SJCRH30 (cell line): ENCODE measurements at regions not wholly inside any gene's neighbourhood (a gene's known extent, or its start where the extent isn't known, plus 50 kb on each side); places are given as distances from the start of the nearest gene placed in this dataset.
"Not testable (repeated sequence)": the region's sequence is repeated elsewhere in the genome, so short reads cannot be mapped to it uniquely, and the experiment has no call there.

Experiments used
- DNase-seq, 2 experiments: peaks; one replicate each; pipeline ENCODE4 v3.0.0-alpha.2; 2015 to 2020
- H3K27ac ChIP-seq: fragments of 250-450 bp; sonication (Bioruptor Pico); 2 replicates; pipeline ENCODE4 v1.5.1; 2020; ENCODE audit warnings: mild to moderate bottlenecking, moderate library complexity
- H3K27me3 ChIP-seq: fragments of 250-450 bp; sonication (Bioruptor Pico); 2 replicates; pipeline ENCODE4 v1.5.1; 2020; ENCODE audit warnings: mild to moderate bottlenecking, moderate library complexity
- H3K36me3 ChIP-seq: fragments of 250-450 bp; sonication (Bioruptor Pico); 2 replicates; pipeline ENCODE4 v1.5.1; 2020; ENCODE audit warnings: mild to moderate bottlenecking, moderate library complexity
- H3K4me1 ChIP-seq: fragments of 250-450 bp; sonication (Bioruptor Pico); 2 replicates; pipeline ENCODE4 v1.5.1; 2020; ENCODE audit warnings: mild to moderate bottlenecking, moderate library complexity
- H3K4me3 ChIP-seq: fragments of 250-450 bp; sonication (Bioruptor Pico); 2 replicates; pipeline ENCODE4 v1.5.1; 2020; ENCODE audit warnings: mild to moderate bottlenecking, moderate library complexity
- H3K9me3 ChIP-seq: fragments of 250-450 bp; sonication (Bioruptor Pico); replicated peaks from 2 replicates; pipeline ENCODE4 v1.5.1; 2020; ENCODE audit warnings: mild to moderate bottlenecking, moderate library complexity

DNA sequence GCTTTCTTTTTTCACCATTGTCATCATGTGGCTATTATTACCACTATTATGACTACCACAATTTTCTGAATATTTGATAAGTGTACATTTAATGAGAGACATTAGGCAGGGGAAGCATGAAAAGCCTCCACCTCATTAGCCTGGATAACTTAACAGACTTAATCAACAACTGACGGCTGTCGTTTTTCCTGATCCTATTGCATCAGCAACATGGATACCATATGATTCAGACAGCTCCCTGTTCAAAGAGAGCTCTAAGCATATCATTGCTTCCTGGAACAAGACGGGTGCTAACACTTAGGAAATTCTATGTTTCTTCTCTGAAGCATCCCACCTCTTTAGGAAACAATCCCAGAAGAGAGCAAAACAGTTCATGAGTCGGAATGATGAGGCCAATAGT, 765.2 kb downstream of the NOVA1 start:
- Histone ChIP-seq H3K4me1 (no peaks in the 10 kb centered on the region), H3K27ac (no peak overlapping the region), H3K9me3 (no peaks in the 10 kb centered on the region), H3K36me3 (no peaks in the 10 kb centered on the region), H3K27me3 (no peaks in the 10 kb centered on the region; the same call in 1 of the 2 replicates), H3K4me3 (no peak overlapping the region)
- DNase-seq, result no peak

DNA sequence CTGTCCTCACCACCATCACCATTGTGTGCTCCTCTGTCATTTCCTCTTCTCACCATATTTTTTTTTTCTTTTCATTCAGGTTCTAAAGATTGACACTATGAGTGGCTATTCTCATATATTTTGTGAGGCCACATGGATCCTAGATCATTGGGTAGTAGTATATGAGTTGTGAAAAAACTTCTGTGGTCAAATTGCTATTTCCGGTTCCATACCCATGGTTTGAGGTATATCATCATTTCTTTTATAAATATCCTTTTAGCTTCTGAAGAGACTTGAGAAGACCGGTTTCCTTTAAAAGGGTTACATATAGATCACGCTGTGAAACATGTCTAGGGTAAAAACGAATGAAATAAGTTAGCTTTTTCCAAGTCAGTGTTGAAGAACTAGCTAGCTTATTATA, 769.3 kb downstream of the NOVA1 start:
- DNase-seq, result no peak
- Histone ChIP-seq H3K4me1 (no peaks in the 10 kb centered on the region), H3K36me3 (no peaks in the 10 kb centered on the region), H3K27me3 (no peaks in the 10 kb centered on the region; the same call in 1 of the 2 replicates), H3K27ac (no peak overlapping the region), H3K4me3 (no peak overlapping the region), H3K9me3 (no peaks in the 10 kb centered on the region)

DNA sequence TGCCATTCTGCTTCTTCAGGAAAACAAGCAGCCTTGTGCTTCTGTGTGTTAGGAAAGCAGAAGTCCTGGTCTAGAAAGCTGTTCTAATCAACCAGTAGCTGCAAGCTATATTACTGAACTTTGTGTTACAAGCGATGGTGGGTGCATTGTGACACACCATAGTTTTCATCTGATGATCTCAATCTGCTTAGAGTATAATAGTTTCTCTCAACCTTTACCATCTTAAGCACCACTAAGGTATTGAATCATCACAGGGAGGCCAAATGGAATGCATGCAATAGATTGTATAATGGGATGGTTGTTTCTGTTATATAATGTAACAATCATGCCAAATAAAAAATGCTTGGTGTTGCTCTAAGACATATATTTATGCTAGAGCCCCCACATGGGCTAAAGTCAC, 771.7 kb downstream of the NOVA1 start:
- Histone ChIP-seq H3K36me3 (no peaks in the 10 kb centered on the region), H3K9me3 (no peaks in the 10 kb centered on the region), H3K4me3 (no peak overlapping the region), H3K27ac (no peak overlapping the region), H3K4me1 (no peaks in the 10 kb centered on the region), H3K27me3 (no peaks in the 10 kb centered on the region; the same call in 1 of the 2 replicates)
- DNase-seq, result no peak

DNA sequence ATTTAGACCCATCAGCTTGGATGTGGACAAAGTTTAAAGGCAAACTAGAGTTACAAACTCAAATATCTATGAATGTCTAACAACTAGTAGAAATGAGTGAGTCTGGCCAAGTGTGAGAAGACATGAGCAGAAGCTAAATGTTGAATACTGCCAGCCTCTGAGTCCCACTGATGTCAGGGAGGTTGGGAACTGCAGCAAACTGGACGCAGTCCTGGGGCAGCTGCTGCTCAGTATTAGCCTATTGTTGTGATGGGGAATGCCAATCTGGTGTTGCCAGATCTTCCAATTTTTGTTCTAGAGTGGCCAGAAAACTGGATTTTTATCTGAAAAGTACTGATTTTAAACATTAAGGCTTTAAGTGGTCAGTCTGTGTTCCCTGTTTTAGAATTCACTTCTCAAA, 770.4 kb upstream of the STXBP6 start:
- no peaks in the 10 kb centered on the region for H3K36me3 ChIP-seq
- no peak for DNase-seq
- no peak overlapping the region for H3K4me3 ChIP-seq
- no peaks in the 10 kb centered on the region for H3K27me3 ChIP-seq
- H3K27ac ChIP-seq, result no peak overlapping the region
- H3K9me3 ChIP-seq, result no peaks in the 10 kb centered on the region
- H3K4me1 ChIP-seq, result no peaks in the 10 kb centered on the region

DNA sequence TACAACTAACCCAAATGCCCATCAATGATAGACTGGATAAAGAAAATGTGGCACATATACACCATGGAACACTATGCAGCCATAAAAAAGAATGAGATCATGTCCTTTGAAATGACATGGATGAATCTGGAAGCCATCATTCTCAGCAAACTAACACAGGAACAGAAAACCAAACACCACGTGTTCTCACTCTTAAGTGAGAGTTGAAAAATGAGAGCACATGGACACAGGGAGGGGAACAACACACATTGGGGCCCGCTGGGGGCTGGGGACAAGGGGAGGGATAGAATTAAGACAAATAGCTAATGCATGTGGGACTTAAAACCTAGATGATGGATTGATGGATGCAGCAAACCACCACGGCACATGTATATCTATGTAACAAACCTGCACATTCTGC, 764.7 kb upstream of the STXBP6 start:
- not testable (repeated sequence) for H3K9me3 ChIP-seq, H3K27me3 ChIP-seq, H3K27ac ChIP-seq, DNase-seq, H3K36me3 ChIP-seq, H3K4me1 ChIP-seq, H3K4me3 ChIP-seq

DNA sequence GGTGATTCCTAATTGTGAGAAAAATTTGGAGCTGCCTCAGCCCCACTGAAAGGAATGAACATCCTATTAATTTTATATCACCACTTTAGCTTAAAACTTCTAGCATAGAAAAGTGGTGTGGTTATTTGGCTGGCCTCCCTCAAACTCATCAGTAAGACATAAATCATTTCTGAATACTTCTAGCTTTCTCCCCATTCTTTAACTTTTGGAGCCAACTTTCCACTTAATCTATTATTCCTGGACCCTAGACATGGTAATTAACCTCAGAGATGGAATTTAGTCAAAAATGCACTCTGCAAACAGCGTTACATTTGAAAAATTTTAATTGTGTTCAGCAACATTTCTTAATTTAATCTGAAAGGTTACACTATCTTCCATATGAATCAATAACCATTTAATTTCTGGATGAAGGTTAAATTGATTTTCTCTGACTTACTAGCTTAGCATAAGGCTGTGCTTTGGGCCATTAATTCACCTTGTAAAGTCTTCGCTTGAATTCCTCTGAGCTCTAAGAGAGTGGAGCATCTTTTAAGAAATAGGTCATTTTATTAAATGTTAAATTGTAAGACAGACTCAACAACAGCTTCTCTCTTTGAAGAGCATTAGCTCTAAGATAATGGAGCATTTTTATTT, 753.6 kb upstream of the STXBP6 start:
- H3K36me3 ChIP-seq, result no peaks in the 10 kb centered on the region
- no peaks in the 10 kb centered on the region for H3K27me3 ChIP-seq
- H3K4me1 ChIP-seq, result no peaks in the 10 kb centered on the region
- no peaks in the 10 kb centered on the region for H3K9me3 ChIP-seq
- no peak for DNase-seq
- no peak overlapping the region for H3K27ac ChIP-seq
- no peak overlapping the region for H3K4me3 ChIP-seq

DNA sequence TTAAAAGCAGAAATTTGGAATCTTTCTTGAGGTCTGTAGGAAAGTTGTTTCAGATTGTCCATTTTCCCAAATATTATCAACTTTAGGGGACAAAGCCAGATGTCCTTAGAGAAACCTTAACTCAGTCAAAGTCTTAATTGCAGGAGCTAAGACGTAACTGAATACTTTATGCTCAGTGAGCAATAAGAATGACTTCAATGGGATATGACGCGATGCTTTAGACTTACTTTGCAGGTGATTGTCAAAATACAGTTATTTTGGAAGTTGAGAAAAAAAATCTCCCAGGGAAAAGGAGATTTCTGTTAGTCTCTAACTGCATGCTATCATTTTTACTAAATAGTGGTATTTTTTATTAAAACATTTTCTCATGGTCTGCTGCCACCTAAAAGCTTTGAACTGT, 750.9 kb upstream of the STXBP6 start:
- no peak for DNase-seq
- H3K27ac ChIP-seq, result no peak overlapping the region
- H3K4me1 ChIP-seq, result no peaks in the 10 kb centered on the region
- H3K4me3 ChIP-seq, result no peak overlapping the region
- H3K27me3 ChIP-seq, result no peaks in the 10 kb centered on the region
- H3K9me3 ChIP-seq, result no peaks in the 10 kb centered on the region
- H3K36me3 ChIP-seq, result no peaks in the 10 kb centered on the region

DNA sequence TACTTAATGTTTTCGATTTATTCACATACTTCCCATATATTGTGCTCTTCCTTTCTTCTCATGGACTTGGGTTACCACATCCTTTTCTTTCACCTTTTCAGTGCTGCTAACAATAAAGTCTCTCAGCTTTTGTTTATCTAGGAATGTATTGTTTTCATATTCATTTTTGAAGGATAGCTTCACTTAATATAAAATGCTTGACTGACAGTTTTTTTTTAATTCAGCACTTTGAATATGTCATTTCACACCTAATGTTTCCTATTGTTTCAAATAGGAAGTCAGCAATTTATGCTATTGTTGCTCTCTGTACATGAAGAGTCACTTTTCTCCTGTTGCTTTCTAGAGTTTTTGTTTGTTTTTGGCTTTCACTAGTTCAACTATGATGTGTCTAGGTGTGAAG, 738.3 kb upstream of the STXBP6 start:
- Histone ChIP-seq H3K27me3 (no peaks in the 10 kb centered on the region), H3K4me3 (no peak overlapping the region), H3K27ac (no peak overlapping the region), H3K9me3 (no peaks in the 10 kb centered on the region), H3K36me3 (no peaks in the 10 kb centered on the region), H3K4me1 (no peaks in the 10 kb centered on the region)
- no peak for DNase-seq

DNA sequence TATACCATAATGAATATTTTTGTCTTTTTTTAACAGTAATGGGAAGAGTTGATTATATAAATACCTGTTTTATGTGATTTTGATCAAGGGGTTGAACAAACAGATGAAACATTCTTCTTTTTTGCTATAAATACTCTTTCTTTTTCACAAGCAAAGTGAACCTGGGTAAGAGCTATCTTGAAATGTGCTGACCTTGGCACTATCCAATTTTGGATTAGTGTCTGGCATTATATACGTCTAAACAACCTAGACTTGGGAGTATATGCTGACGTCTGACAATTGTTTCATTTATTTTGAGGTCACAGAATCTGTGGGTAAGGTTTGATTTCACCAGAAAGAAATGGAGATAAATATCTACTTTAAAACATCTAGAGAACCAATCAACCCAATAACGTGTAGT, 716.0 kb upstream of the STXBP6 start:
- DNase-seq, result no peak
- Histone ChIP-seq H3K9me3 (no peaks in the 10 kb centered on the region), H3K4me1 (no peaks in the 10 kb centered on the region), H3K27me3 (no peaks in the 10 kb centered on the region), H3K27ac (no peak overlapping the region), H3K36me3 (no peaks in the 10 kb centered on the region), H3K4me3 (no peak overlapping the region)

DNA sequence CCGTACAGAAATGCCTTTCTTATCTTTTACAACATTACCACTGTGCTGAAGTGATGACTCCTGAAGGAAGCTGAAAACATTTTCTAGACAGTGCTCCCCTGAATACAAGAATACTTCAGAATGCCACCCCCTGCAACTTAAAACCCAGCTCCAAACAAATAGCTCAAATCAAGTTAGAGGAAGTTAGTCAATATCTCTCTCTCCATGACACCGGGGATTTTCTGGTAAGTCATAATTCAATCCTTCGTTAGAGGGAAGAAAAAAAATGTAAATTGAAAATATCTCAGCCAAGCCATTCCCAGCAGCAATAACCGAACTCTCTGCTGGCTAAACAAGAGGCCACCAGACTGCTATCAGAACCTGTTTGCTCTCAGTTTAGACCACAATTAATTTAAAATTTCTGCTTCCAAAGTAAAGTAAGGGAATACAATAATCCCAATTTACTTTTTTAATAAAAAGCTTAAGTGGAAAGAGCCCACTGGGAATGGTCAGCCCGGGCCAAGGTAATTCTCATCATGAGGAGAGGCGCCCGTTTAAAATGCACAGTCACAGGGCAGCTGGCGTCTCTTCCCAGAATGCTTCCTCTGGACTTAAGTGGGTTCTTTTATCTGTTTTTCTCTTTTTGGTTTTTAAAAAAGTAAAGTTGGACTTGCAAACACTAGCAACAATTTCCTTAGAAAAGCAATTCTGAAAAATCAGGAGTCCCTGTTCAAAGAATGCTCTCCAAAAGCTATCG, 710.1 kb upstream of the STXBP6 start:
- Histone ChIP-seq H3K4me3 (no peak overlapping the region), H3K9me3 (no peaks in the 10 kb centered on the region), H3K27ac (no peak overlapping the region), H3K27me3 (no peaks in the 10 kb centered on the region), H3K36me3 (no peaks in the 10 kb centered on the region), H3K4me1 (no peaks in the 10 kb centered on the region)
- no peak for DNase-seq

DNA sequence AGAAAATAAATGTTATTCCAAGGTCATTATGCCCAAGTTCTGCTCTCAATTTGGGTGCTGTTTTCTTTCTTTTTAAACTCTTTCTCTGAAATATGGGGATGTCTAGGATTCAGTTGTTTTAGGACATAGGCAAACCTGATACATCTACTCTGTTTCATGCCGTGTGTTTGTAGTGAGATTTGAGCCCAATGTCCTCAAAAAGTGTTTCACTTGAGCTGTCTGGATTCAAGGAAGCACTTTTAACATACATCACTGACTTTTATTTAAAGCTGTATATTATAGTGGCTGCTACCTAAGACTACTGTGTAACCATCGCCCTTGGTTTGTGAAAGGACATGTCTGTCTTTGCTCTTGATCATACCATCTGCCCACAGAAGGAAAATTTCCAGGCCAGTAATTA, 709.3 kb upstream of the STXBP6 start:
- DNase-seq, result no peak
- Histone ChIP-seq H3K36me3 (no peaks in the 10 kb centered on the region), H3K9me3 (no peaks in the 10 kb centered on the region), H3K4me1 (no peaks in the 10 kb centered on the region), H3K27ac (no peak overlapping the region), H3K27me3 (no peaks in the 10 kb centered on the region), H3K4me3 (no peak overlapping the region)

DNA sequence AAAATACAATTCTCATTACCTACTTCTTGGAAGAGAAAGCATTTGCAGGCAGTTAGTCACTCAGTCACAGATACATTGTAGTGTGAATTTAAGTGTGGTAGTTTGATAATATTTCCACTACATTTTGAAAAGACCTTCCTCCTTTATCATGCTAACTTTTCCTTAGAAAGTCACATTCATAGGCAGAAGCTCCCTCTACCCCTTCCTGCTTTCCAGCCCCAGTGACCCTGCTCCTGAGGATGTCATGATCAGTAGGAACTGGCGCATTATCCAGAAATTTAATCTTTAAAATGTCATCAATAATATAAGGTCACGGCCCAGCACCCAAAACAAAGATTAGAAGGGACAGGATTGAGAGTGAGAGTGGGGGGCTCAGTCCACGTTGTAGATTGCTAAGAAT, 707.4 kb upstream of the STXBP6 start:
- Histone ChIP-seq H3K9me3 (no peaks in the 10 kb centered on the region), H3K4me1 (no peaks in the 10 kb centered on the region), H3K36me3 (no peaks in the 10 kb centered on the region), H3K27me3 (no peaks in the 10 kb centered on the region), H3K27ac (no peak overlapping the region), H3K4me3 (no peak overlapping the region)
- DNase-seq, result no peak

DNA sequence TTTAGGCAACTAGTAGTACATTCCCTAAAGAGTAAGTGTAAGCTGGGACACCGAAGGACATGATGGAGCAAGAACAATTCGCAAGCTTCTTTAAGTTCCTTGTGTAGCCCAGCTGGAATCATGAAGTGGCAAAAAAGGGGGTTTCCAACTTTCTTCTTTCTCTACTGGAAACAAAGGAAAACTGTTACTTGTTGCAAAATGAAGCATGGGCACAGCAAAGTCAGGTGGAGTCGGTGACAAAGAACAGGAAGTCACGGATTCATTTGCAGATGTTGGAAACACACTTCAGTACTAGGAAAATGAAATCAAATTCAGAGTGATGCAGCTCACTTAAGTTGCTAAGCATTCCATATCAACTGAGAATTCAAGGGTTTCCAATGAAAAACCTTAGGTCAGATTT, 706.9 kb upstream of the STXBP6 start:
- no peaks in the 10 kb centered on the region for H3K9me3 ChIP-seq
- H3K4me1 ChIP-seq, result no peaks in the 10 kb centered on the region
- H3K27me3 ChIP-seq, result no peaks in the 10 kb centered on the region
- no peak for DNase-seq
- no peak overlapping the region for H3K27ac ChIP-seq
- H3K36me3 ChIP-seq, result no peaks in the 10 kb centered on the region
- H3K4me3 ChIP-seq, result no peak overlapping the region

DNA sequence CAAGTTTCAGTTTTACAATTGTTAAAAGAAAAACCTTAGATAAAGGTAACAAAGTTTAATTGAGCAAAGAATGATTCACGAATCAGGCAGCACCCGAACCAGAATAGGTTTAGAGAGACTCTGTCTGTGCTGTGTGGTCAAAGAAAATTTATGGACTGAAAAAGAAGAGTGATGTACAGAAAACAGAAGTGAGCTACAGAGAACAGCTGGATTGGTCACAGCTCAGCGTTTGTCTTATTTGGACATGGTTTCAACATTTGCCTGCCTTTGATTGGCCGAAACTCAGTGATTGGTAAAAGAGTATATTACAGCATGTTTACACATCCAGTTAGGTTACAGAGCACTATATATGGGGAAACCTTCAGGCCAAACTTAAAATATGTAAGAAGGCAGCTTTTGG, 703.2 kb upstream of the STXBP6 start:
- H3K27me3 ChIP-seq, result no peaks in the 10 kb centered on the region; the same call in 1 of the 2 replicates

DNA sequence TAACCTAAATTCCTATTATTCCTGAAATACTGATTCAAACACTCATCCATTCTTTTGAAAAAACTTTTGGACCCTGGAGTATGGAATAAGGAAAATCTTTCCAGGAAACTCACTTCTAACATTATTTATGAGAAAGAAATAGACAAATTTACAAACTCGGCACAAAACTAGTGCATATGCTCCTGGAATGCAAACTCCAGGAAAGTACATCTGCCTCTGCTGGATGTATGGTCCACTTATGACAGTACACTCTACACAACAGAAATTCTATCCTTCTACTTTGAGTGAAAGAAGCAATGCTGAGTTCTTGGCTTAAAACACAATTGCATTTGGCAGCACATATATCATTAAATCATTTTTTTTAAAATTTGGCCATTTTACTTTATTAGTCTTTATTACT, 700.5 kb upstream of the STXBP6 start:
- Histone ChIP-seq H3K4me1 (no peaks in the 10 kb centered on the region), H3K9me3 (no peaks in the 10 kb centered on the region), H3K36me3 (no peaks in the 10 kb centered on the region), H3K27me3 (no peaks in the 10 kb centered on the region; the same call in 1 of the 2 replicates), H3K27ac (no peak overlapping the region), H3K4me3 (no peak overlapping the region)
- DNase-seq, result no peak

More for the DNA sequence above, 703.2 kb upstream of the STXBP6 start:
- no peak overlapping the region for H3K4me3 ChIP-seq
- H3K9me3 ChIP-seq, result no peaks in the 10 kb centered on the region
- H3K4me1 ChIP-seq, result no peaks in the 10 kb centered on the region
- no peak overlapping the region for H3K27ac ChIP-seq
- peak in 1 of 2 experiments; percentile 12 for DNase-seq
- H3K36me3 ChIP-seq, result no peaks in the 10 kb centered on the region
